GM06990 (cell line): ENCODE measurements at regions not wholly inside any gene's neighbourhood (a gene's known extent, or its start where the extent isn't known, plus 50 kb on each side); places are given as distances from the start of the nearest gene placed in this dataset.

Experiments
- DNase-seq: peaks from one replicate; pipeline ENCODE4 v3.0.0-alpha.2; 2011; ENCODE audit not compliant: insufficient read length; ENCODE audit errors: extremely low read depth
- H3K27me3 ChIP-seq: replicated peaks from 2 replicates; pipeline ENCODE4 v1.6.0; 2011; ENCODE audit warnings: low read length; ENCODE audit not compliant: control insufficient read depth, insufficient read depth
- H3K36me3 ChIP-seq: 2 replicates; pipeline ENCODE4 v1.5.1; 2011; ENCODE audit warnings: low read length; ENCODE audit not compliant: control insufficient read depth, insufficient read depth
- H3K4me3 ChIP-seq: replicated peaks from 2 replicates; pipeline ENCODE4 v1.5.1; 2011; ENCODE audit warnings: low read depth, mild to moderate bottlenecking, control low read depth, low read length
- TF ChIP-seq, protein P1 (sequence below): IDR thresholded peaks from 2 replicates; pipeline ENCODE4 v1.5.1; 2011; ENCODE audit warnings: low read length, control low read depth, mild to moderate bottlenecking, inconsistent platforms; ENCODE audit not compliant: insufficient read depth, poor library complexity, severe bottlenecking

DNA sequence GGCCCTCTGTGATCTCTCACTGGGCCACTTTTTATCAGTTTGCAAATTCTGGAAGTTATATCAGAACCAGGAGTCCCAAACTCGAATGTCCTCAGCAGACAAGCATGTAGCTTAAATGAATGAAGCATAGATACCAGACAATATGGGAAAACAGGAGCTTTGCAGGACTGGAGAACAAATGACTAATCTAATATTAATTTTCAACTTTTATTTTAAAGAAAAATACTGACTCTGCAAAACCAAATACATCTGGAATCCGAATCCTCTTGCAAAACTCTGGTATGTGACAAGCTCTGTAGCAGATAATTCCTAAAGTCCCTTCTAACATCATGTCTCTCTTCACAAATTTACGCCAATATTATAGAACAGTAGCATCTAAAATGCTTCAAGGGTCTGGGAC lies 427.4 kb downstream of the TTLL7 start:
- no peak for DNase-seq
- TF ChIP-seq, protein P1, sequence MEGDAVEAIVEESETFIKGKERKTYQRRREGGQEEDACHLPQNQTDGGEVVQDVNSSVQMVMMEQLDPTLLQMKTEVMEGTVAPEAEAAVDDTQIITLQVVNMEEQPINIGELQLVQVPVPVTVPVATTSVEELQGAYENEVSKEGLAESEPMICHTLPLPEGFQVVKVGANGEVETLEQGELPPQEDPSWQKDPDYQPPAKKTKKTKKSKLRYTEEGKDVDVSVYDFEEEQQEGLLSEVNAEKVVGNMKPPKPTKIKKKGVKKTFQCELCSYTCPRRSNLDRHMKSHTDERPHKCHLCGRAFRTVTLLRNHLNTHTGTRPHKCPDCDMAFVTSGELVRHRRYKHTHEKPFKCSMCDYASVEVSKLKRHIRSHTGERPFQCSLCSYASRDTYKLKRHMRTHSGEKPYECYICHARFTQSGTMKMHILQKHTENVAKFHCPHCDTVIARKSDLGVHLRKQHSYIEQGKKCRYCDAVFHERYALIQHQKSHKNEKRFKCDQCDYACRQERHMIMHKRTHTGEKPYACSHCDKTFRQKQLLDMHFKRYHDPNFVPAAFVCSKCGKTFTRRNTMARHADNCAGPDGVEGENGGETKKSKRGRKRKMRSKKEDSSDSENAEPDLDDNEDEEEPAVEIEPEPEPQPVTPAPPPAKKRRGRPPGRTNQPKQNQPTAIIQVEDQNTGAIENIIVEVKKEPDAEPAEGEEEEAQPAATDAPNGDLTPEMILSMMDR: no peak
- H3K27me3 ChIP-seq: no peaks in the 10 kb centered on the region
- no peak overlapping the region for H3K4me3 ChIP-seq
- H3K36me3 ChIP-seq: no peaks in the 10 kb centered on the region

DNA sequence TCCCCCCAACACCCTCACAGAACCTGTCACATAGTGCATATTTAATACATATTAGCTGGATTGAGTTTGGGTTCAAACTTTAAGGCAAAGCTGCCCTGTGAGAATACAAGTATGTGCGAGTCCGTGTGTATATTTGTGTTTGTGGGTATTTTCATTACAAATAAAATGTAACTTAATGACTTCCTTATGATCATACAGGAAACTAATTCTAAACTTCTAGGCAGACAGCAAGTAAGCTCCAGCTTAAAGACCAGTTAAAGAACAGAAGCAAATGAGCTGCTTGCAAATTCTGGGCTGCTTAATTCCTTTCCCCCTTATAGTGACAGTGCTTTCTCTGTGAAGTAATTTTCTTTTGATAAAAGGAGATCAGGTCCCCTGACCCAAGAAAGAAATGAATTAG lies 437.6 kb downstream of the TTLL7 start:
- no peak overlapping the region for H3K4me3 ChIP-seq
- TF ChIP-seq, protein P1: no peak
- no peaks in the 10 kb centered on the region for H3K36me3 ChIP-seq
- H3K27me3 ChIP-seq: no peaks in the 10 kb centered on the region
- no peak for DNase-seq

DNA sequence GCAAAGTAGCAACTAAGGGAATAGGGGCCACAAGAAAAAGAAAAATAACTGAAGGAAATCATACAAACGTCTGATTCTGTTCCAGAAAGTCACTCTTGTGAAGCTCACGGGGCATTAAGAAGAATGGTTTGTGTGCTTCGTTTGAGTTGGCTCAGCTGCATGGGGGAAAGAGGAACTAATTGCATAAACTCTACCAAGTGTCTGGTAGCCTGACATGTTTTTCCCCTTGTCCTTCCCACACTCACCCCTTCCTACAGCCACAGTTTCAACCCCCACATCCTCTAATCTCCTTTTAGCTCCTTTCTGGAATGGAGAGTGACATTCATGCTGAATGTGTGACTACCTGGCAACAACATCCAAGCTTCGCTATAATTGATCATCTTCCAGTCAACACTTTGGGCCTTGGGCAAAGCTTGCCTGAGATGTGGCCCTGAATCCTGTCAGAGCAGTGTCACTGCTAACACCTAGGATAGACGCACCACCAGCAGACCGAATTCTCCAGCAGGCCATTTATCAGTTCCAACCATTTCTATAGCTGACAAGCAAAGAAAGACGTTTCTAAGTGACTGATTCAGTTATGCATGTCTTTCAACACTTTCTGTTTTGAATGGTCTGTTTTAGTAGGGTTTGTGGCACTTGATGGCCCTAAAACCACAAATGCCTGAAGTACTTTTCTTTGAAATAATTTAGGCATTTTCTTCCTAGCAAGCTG lies 439.6 kb downstream of the TTLL7 start:
- Histone ChIP-seq H3K27me3 (no peaks in the 10 kb centered on the region), H3K36me3 (no peaks in the 10 kb centered on the region)
- TF ChIP-seq, protein P1: no peak

DNA sequence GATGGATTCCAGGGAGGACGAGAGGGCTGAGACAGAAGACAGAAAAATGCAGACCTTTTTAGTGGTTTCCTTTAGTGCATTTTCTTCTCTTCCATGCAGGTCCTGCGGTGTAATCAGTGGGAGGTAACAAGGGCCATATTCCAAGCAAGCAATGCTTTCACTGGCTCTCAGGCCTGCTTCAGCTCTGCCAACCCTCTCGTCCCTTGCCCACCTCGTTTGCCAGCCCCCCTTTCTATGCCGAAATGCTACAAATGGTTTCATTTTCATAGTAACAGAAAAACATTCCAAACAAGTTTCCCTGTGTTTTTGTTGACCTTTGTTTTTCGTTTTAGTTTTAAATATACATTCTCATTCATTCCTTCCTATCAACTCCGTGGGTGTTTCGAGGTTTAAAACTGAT lies 443.1 kb downstream of the TTLL7 start:
- Histone ChIP-seq H3K36me3 (no peaks in the 10 kb centered on the region), H3K27me3 (no peaks in the 10 kb centered on the region), H3K4me3 (no peak overlapping the region)
- no peak for DNase-seq
- TF ChIP-seq, protein P1: no peak

More for the DNA sequence above, 439.6 kb downstream of the TTLL7 start:
- no peak for DNase-seq
- no peak overlapping the region for H3K4me3 ChIP-seq

DNA sequence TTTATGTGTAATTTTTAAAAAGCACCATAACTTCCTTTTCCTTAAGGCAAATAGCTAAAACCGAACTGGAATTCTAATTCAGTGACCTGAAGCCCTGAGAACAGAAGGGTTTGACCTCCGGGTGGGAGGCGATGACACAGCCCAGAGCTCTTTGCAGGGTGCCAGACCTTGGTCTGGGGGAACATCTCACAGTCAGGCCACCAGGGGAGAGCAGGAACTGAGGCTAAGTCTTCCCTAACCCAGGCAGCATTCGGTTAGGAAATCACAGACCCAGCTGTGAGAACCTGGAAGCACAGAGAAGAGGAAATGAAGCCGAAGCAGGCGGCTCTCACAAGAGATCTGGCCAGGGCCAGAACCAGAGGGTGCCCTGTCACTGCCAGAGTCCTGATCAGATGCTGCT lies 444.8 kb downstream of the TTLL7 start:
- TF ChIP-seq, protein P1: no peak
- Histone ChIP-seq H3K4me3 (no peak overlapping the region), H3K27me3 (no peaks in the 10 kb centered on the region), H3K36me3 (no peaks in the 10 kb centered on the region)
- DNase-seq: no peak

DNA sequence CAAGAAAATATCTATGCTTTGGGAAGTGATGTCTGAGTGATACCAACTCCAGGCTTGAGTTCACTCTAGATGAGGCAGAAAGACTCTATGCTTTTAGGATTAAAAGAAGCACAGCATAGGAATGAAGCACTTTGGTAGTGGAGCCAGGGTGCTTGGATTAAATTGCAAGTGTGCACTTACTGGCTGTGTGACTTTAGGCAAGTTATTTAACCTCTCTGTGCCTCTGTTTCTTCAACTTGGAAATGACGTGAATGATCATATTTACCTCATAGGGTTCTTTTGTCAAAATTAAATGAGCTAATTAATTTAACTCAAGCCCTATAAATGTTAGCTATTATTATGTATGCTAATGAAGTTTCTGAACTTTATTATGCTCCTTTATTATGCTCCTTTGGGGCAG lies 446.1 kb downstream of the TTLL7 start:
- Histone ChIP-seq H3K4me3 (no peak overlapping the region), H3K36me3 (no peaks in the 10 kb centered on the region), H3K27me3 (no peaks in the 10 kb centered on the region)
- TF ChIP-seq, protein P1: no peak
- no peak for DNase-seq
